Neuronal stem cell (in vitro differentiated cells): ENCODE measurements at regions not wholly inside any gene's neighbourhood (a gene's known extent, or its start where the extent isn't known, plus 50 kb on each side); places are given as distances from the start of the nearest gene placed in this dataset.

ENCODE experiments used
- DNase-seq: peaks from one replicate; pipeline ENCODE4 v3.0.0-alpha.2; 2013; ENCODE audit warnings: low spot score
- H2AFZ ChIP-seq: one replicate; pipeline ENCODE4 v1.6.1; 2013; ENCODE audit warnings: mild to moderate bottlenecking, low read length, inconsistent platforms
- H2AK5ac ChIP-seq: 2 replicates; pipeline ENCODE4 v1.6.1; 2013; ENCODE audit warnings: low read depth, mild to moderate bottlenecking, inconsistent platforms, low read length, moderate library complexity, mixed read lengths
- H2BK120ac ChIP-seq: 2 replicates; pipeline ENCODE4 v1.6.1; 2013; ENCODE audit warnings: low read depth, mild to moderate bottlenecking, inconsistent platforms, low read length, moderate library complexity, mixed read lengths
- H2BK12ac ChIP-seq: one replicate; pipeline ENCODE4 v1.6.1; 2013; ENCODE audit warnings: low read length, inconsistent platforms
- H2BK15ac ChIP-seq: 2 replicates; pipeline ENCODE4 v1.6.1; 2013; ENCODE audit warnings: mild to moderate bottlenecking, low read length, inconsistent platforms, mixed read lengths
- H2BK5ac ChIP-seq: one replicate; pipeline ENCODE4 v1.6.1; 2013; ENCODE audit warnings: inconsistent platforms, mild to moderate bottlenecking, low read length, moderate library complexity
- H3K14ac ChIP-seq: one replicate; pipeline ENCODE4 v1.6.1; 2013; ENCODE audit warnings: low read length, inconsistent platforms
- H3K18ac ChIP-seq: 2 replicates; pipeline ENCODE4 v1.6.1; 2013; ENCODE audit warnings: low read length, inconsistent platforms
- H3K23ac ChIP-seq: 2 replicates; pipeline ENCODE4 v1.6.1; 2013; ENCODE audit warnings: low read depth, mild to moderate bottlenecking, mixed read lengths, low read length, inconsistent platforms; ENCODE audit not compliant: poor library complexity
- H3K27ac ChIP-seq: replicated peaks from 3 replicates; pipeline ENCODE4 v1.5.1; 2013; ENCODE audit warnings: low read length, inconsistent platforms
- H3K27me3 ChIP-seq, 3 experiments: 2 replicates each; pipeline ENCODE4 v1.6.1; 2013; ENCODE audit warnings: low read length in 3 of 3, mild to moderate bottlenecking in 2 of 3, inconsistent platforms in 1 of 3, low read depth in 1 of 3, mixed read lengths in 1 of 3, moderate library complexity in 1 of 3; ENCODE audit not compliant: control insufficient read depth in 3 of 3, insufficient read depth in 3 of 3
- H3K36me3 ChIP-seq, 2 donors: replicated peaks in 1 of 2; 2 replicates each; pipeline ENCODE4 v1.6.1; 2013; ENCODE audit warnings: low read length in 2 of 2; ENCODE audit not compliant: control insufficient read depth in 2 of 2, insufficient read depth in 2 of 2
- H3K4ac ChIP-seq: 2 replicates; pipeline ENCODE4 v1.6.1; 2013; ENCODE audit warnings: inconsistent platforms, mild to moderate bottlenecking, low read length, moderate library complexity
- H3K4me1 ChIP-seq, 2 donors: 1 replicate in 1 of 2; 2 replicates in 1 of 2; pipeline ENCODE4 v1.6.1; 2013; ENCODE audit warnings: low read length in 2 of 2, low read depth in 1 of 2; ENCODE audit not compliant: control insufficient read depth in 2 of 2, insufficient read depth in 1 of 2
- H3K4me2 ChIP-seq: one replicate; pipeline ENCODE4 v1.6.1; 2013; ENCODE audit warnings: mild to moderate bottlenecking, low read length, inconsistent platforms; ENCODE audit not compliant: insufficient read depth, poor library complexity, severe bottlenecking
- H3K4me3 ChIP-seq, 2 donors: 2 replicates each; pipeline ENCODE4 v1.5.1; 2013; ENCODE audit warnings: low read length in 2 of 2, mild to moderate bottlenecking in 2 of 2, inconsistent platforms in 1 of 2, moderate library complexity in 1 of 2
- H3K79me1 ChIP-seq: one replicate; pipeline ENCODE4 v1.6.1; 2013; ENCODE audit warnings: low read depth, mild to moderate bottlenecking, inconsistent platforms, low read length, moderate library complexity
- H3K9ac ChIP-seq: one replicate; pipeline ENCODE4 v1.6.1; 2013; ENCODE audit warnings: mild to moderate bottlenecking, low read depth, low read length, inconsistent platforms; ENCODE audit not compliant: poor library complexity
- H3K9me3 ChIP-seq, 2 donors: replicated peaks in 1 of 2; 2 replicates each; pipeline versions ENCODE3 to v1.6.1; 2013; ENCODE audit warnings: low read length in 2 of 2, mild to moderate bottlenecking in 2 of 2, inconsistent platforms in 1 of 2, low read depth in 1 of 2, mixed read lengths in 1 of 2, moderate library complexity in 1 of 2; ENCODE audit not compliant: control insufficient read depth in 2 of 2, insufficient read depth in 1 of 2
- H4K8ac ChIP-seq: one replicate; pipeline ENCODE4 v1.6.1; 2013; ENCODE audit warnings: low read depth, mild to moderate bottlenecking, inconsistent platforms, low read length, moderate library complexity
- H4K91ac ChIP-seq: one replicate; pipeline ENCODE4 v1.6.1; 2013; ENCODE audit warnings: low read length, low read depth, mild to moderate bottlenecking, inconsistent platforms; ENCODE audit not compliant: poor library complexity
- WGBS, 2 donors: extraction: QIAGEN DNeasy Blood & Tissue Kit; methylation state at CpG; one replicate each; pipeline ENCODE4 v1.1.7; 2013; ENCODE audit warnings: missing lambda C conversion rate in 2 of 2, mixed read lengths in 1 of 2; ENCODE audit not compliant: insufficient read length in 2 of 2, insufficient replicate concordance in 1 of 2; ENCODE audit errors: extremely low coverage in 2 of 2; 5-methylcytosine and 5-hydroxymethylcytosine counted together

- Histone ChIP-seq H3K79me1 (no peaks in the 10 kb centered on the region), H3K14ac (no peak overlapping the region), H2BK15ac (no peak overlapping the region), H4K91ac (no peak overlapping the region), H2AK5ac (no peak overlapping the region), H3K4me1 (peaks cover 1 to 2% of the 10 kb centered on the region in 2 donors), H3K36me3 (no peaks in the 10 kb centered on the region), H3K9me3 (no peaks in the 10 kb centered on the region), H3K4me3 (no peak overlapping the region), H3K9ac (no peak overlapping the region), H3K4ac (no peak overlapping the region), H3K4me2 (no peak overlapping the region), H2BK12ac (no peak overlapping the region), H3K27ac (no peak overlapping the region), H2AFZ (no peak overlapping the region), H3K23ac (no peak overlapping the region), H2BK120ac (no peak overlapping the region), H2BK5ac (no peak overlapping the region), H3K18ac (no peak overlapping the region), H4K8ac (no peak overlapping the region), H3K27me3 (no peaks in the 10 kb centered on the region)
- DNase-seq = no peak
- no CpG with 5 or more reads among the region's 4 CpGs for WGBS, 2 donors
These were observed 52.7 kb upstream of the CCNG1 start for GRCh38 chr5:163384669-163385068.

DNA sequence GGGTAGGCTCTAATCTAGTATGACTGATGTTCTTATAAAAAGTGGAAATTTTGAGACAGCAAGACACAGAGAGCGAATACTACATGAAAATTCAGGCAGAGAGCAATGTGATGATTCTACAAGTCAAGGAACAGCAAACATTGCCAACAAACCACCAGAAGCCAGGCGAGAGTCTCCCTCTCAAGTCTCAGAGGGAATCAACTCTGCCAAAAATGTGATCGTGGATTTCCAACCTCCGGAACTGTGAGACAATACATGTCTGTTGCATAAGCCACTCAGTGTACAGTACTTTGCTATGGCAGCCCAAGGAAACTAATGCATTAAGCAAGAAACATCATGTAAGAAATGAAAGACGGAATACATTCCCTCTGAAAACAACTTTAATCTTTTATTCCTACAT is 52.1 kb upstream of the CCNG1 start:
- Histone ChIP-seq H2BK12ac (no peak overlapping the region), H3K14ac (no peak overlapping the region), H2BK5ac (no peak overlapping the region), H2BK120ac (no peak overlapping the region), H2AFZ (no peak overlapping the region), H3K9ac (no peak overlapping the region), H3K27ac (no peak overlapping the region), H2AK5ac (no peak overlapping the region), H3K27me3 (no peaks in the 10 kb centered on the region), H2BK15ac (no peak overlapping the region), H3K79me1 (no peaks in the 10 kb centered on the region), H3K4me1 (peaks cover 0 to 2% of the 10 kb centered on the region in 2 donors), H3K18ac (no peak overlapping the region), H4K8ac (no peak overlapping the region), H3K23ac (no peak overlapping the region), H3K9me3 (no peaks in the 10 kb centered on the region), H3K4me3 (no peak overlapping the region), H3K36me3 (no peaks in the 10 kb centered on the region), H3K4ac (no peak overlapping the region), H4K91ac (no peak overlapping the region), H3K4me2 (no peak overlapping the region)
- DNase-seq = no peak
- no CpG with 5 or more reads among the region's 5 CpGs for WGBS, 2 donors

GRCh38 chr5:163385824-163386223 is 51.6 kb upstream of the CCNG1 start:
- Histone ChIP-seq H3K36me3 (no peaks in the 10 kb centered on the region), H3K79me1 (no peaks in the 10 kb centered on the region), H3K27ac (no peak overlapping the region), H3K4me3 (no peak overlapping the region), H2BK5ac (no peak overlapping the region), H4K8ac (no peak overlapping the region), H2BK120ac (no peak overlapping the region), H3K27me3 (no peaks in the 10 kb centered on the region), H3K18ac (no peak overlapping the region), H3K14ac (no peak overlapping the region), H4K91ac (no peak overlapping the region), H3K4me2 (no peak overlapping the region), H2BK15ac (no peak overlapping the region), H2BK12ac (no peak overlapping the region), H3K9me3 (no peaks in the 10 kb centered on the region), H2AK5ac (no peak overlapping the region), H3K23ac (no peak overlapping the region), H3K4me1 (peaks cover 0 to 2% of the 10 kb centered on the region in 2 donors), H3K4ac (no peak overlapping the region), H2AFZ (no peak overlapping the region), H3K9ac (no peak overlapping the region)
- no peak for DNase-seq
- WGBS, 2 donors = no CpG with 5 or more reads among the region's 1 CpG

GRCh38 chr5:163386352-163386751 is 51.0 kb upstream of the CCNG1 start:
- Histone ChIP-seq H3K4me2 (no peak overlapping the region), H3K36me3 (no peaks in the 10 kb centered on the region), H3K18ac (no peak overlapping the region), H2BK12ac (no peak overlapping the region), H4K8ac (no peak overlapping the region), H2BK120ac (no peak overlapping the region), H3K4ac (no peak overlapping the region), H3K27ac (no peak overlapping the region), H3K14ac (no peak overlapping the region), H2BK5ac (no peak overlapping the region), H3K4me3 (no peak overlapping the region), H2AK5ac (no peak overlapping the region), H3K27me3 (no peaks in the 10 kb centered on the region), H3K23ac (no peak overlapping the region), H4K91ac (no peak overlapping the region), H3K79me1 (no peaks in the 10 kb centered on the region), H3K9ac (no peak overlapping the region), H3K9me3 (no peaks in the 10 kb centered on the region), H2AFZ (no peak overlapping the region), H2BK15ac (no peak overlapping the region), H3K4me1 (peaks cover 0 to 2% of the 10 kb centered on the region in 2 donors)
- DNase-seq = no peak
